NCI-H510A treated with DMSO at 0.1 percent for 48 hours (cell line): ENCODE measurements at regions not wholly inside any gene's neighbourhood (a gene's known extent, or its start where the extent isn't known, plus 50 kb on each side); places are given as distances from the start of the nearest gene placed in this dataset.

Experiments used
- DNase-seq: peaks from one replicate; lab custom pipeline; 2025; lab: John Stamatoyannopoulos, UW

DNA sequence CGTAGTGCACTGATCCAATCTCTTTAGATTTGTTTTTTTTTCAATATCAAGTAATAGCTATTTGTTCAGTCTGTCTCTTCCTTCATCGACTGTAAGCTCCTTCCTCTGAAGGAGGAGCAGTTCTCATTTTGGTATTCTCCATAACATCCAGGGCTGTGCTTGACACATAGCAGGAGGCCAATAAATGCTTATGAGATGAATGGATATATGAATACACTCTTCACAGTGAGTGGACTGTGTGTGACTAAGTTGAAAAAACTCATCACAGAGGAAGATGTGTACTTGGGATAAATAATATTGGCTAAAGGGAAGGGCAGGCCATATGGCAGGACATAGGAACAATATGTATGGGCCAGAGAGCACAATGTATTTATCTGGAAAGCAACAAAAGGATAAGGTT is 205.3 kb upstream of the PRICKLE1 start:
- DNase-seq = no peak

DNA sequence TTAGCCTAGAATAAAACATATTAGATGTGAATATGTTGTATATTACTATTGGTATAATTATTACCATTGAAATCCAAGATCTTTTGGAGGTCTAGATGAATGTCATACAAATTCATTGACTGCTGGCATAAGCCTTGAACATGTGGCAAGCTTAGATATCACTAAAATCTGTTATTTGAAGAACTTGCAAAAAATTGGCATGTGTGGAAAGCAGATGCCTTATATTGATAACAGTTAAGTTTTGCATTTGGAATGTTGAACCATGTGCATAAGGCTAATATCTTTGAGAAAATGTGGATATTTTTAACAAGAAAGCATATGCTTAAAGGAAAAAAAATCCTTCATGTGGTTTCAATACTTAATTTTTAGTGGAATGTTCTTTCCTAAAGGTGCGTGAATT is 203.6 kb upstream of the PRICKLE1 start:
- DNase-seq = no peak

DNA sequence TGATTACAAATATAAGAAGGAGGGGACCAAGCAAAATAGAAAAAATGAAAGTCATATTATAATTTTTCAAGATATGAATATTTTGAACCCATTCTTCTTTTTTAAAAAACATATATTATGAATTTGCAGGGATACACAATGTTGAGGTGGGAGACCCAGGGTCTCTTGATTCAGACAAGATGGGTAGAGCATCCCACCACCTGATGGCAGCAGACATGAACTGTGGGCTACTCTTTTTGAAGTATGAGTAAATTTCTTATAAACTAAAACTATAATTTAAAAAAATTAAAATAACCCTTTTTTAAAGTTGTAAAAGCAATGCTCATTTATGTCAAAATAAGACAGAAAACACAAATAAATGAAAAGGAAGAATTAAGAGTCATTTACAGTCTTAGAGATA is 202.7 kb upstream of the PRICKLE1 start:
- no peak for DNase-seq

DNA sequence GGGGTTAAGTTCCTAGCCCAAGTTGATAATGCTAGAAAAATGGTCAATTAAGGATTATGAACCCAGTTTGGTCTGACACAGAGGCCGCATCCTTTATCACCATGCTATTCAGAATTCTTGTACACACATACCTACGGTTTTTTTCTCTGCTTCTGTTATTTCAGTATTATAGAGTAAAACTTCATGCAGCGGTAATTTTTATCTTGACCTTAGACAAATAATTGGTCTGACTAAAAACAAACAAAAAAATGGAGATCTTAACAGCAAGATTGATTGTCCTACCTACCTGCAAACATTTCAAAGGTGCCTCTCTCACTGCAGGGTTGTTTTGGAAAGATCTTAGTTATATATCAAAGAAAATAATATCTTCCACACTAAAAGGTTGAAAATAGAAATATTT is 201.9 kb upstream of the PRICKLE1 start:
- DNase-seq = no peak

GRCh38 chr12:42790761-42791151 is 201.2 kb upstream of the PRICKLE1 start:
- DNase-seq = no peak

- DNase-seq = no peak
Observed at GRCh38 chr12:42789808-42790760, 200.5 kb upstream of the PRICKLE1 start.

- no peak for DNase-seq
Observed at GRCh38 chr12:42786400-42787148, 197.0 kb upstream of the PRICKLE1 start.

DNA sequence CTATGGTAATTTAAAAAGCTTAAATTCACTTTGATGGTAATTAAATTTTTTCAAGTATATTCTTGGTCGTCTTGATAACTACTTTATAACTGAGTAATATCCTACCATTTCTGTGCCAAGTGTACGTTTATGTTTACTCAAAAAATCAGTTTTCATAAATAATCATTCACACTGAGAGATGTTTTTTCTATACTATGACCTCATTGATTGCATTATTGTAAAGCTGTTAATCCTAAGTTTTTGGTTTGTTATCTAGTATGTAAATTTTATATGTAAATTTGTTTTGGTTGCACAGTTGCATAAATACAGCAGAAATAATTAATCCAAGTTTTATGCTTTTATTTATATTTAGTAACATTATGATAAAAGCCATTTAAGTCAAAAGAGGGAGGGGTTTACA is 196.4 kb upstream of the PRICKLE1 start:
- no peak for DNase-seq

GRCh38 chr12:42780671-42781070 is 191.1 kb upstream of the PRICKLE1 start:
- no peak for DNase-seq

GRCh38 chr12:42779186-42779859 is 189.8 kb upstream of the PRICKLE1 start:
- DNase-seq = no peak

- DNase-seq = no peak
Observed at GRCh38 chr12:42776396-42776795, 186.8 kb upstream of the PRICKLE1 start.

DNA sequence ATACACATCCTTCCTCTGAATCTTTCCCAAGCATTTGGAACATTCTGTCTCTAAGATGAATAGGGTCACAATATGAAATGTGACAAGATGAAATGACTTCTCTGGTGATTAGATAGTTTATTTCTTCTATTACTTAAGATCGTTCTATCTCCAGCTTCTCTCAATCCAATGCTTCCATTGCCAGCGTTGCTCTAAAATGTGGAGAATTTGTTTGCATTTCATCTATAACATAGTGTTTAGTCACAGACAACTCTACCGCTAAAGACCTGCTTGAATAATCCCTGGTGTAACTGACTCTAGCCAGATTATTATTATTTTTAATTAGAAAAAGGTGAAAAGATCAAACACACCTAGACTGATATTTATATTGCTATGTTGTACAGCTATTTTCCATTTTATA is 184.7 kb upstream of the PRICKLE1 start:
- DNase-seq = no peak

GRCh38 chr12:42770261-42770660 is 180.7 kb upstream of the PRICKLE1 start:
- no peak for DNase-seq

DNA sequence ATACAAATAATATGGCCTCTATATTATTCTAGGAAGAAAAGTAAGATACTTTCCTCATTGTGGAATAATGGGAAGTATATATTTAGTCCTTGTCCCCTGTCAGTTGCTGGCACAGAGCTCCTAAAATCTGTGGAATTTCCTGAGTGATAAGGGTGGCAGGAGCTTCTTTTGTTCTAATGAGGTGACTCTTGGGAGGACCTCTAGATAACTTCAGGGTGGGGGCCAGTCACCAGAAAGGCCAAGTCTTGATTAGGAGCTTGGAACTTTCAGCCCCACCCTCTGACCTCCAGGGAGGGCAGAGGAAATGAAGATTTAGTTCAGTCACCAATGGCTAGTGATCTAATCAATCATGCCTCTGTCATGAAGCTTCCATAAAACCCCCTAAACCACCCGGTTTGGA is 179.9 kb upstream of the PRICKLE1 start:
- no peak for DNase-seq

DNA sequence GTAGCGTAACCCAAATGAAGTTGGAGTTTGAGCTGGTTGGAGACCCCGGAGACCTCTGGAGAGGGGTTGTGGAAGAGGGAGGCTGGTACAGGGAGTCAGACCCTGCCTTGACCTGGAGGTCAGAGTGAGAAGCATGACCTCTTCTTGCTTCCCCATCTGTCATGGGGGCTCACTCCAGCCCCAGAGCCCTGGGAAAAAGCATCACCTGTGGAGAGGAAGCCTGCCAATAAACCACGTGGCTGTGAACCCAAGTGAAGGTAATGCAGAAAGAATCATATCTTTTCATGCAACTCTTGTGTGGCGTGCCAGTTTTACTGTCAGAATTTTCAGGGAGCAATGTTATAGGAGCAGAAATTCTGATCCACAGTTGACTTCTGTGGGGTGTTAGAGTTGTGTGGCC is 178.5 kb upstream of the PRICKLE1 start:
- no peak for DNase-seq

- DNase-seq = no peak
Observed at GRCh38 chr12:42767326-42767954, 177.9 kb upstream of the PRICKLE1 start.

GRCh38 chr12:42766754-42767153 is 177.2 kb upstream of the PRICKLE1 start:
- no peak for DNase-seq

DNA sequence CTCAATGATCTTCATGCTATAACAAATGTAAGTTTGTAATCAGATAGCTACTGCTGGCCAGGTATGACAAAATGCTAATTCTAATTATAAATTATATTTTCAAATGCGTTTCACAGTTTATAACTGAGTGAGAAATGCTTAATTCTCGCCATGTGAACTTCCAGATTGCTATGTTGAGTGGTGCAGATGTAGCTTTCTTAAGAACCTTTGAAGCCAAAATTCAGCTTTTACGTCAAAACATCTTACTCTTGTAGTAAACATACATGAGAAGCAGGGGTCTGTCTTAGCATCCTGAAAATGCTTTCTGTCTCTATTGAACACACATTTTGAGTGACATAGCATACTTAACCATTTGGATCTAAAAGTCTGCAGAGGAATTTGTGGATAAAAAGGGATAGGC is 176.5 kb upstream of the PRICKLE1 start:
- DNase-seq = no peak

DNA sequence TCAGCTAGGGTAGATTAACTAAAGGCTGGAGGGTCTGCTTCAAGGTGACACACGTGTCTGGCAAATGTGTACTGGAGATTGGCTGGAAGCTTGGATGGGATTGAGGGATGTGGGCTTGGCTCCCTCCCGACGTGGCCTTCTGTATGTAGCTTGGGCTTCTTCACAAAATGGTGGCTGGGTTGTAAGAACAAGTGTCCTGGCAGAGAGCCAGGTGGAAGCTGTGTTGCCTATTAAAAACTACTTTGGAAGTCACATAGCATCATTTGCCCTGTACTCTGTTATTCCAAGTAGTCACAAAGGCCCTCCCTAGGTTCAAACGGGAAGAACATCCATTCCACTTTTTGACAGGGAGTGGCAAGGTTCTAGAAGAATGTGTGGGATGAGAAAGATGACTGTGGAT is 174.1 kb upstream of the PRICKLE1 start:
- DNase-seq = no peak

DNA sequence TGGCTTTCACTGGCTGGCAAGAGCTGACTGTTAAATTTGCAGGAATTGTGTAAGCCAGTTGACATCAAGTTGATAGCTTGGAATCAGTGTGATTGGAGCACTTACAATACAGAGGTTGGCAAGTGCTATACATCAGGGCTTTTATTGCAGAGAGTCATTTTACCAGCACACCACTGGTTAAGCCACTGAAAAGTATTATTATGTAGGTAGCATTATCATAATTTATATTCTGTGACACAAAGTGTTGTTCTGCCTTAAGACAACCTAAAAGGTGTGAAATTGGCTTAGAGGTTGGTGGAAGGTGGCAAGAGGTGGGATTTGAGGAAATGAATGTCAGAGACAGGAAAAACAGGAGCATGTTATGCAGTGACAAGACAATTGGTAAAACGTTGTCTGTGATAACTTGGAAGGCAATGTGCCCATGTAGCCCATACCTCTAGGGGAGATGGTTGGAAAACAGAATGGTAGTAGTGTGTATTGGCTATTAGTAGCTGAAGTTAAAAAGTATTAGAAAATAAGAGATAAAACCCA is 172.9 kb upstream of the PRICKLE1 start:
- no peak for DNase-seq

DNA sequence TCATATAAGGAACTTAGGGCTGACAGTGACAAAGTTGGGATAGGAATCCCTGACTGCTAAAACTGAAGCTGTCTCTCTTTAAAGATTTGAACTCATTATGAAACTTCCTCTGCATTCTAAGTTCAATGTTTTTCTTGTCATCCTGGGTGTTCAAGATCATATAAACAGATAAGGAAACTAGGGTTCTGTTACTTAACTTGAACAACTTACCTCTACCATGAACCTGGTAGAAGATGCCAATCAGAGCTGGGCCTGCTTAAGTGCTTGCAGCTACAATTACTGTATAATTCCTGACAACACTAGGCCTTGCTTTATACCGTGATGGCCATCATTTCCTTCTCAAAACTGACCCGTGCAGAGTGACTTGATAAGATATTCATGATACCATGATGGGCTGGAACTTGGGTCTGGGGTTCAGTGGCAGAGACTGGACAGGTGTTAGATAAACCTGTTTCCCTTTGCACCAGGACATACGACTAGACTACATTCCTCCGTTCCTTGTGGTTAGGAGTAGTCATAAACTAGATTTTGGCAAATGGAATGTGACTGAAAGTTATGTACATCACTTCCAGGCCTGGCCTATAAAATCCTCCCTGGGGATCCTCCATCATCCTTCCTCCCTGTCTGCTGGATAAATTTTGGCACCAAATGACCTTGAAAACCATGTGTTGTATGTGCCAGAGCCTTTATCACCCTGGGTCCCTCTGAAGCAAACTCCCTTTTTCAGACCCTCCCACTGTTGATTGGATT is 172.2 kb upstream of the PRICKLE1 start:
- DNase-seq = no peak
